ENCODE measurements at regions not wholly inside any gene's neighbourhood (a gene's known extent, or its start where the extent isn't known, plus 50 kb on each side); places are given as distances from the start of the nearest gene placed in this dataset.

DNA sequence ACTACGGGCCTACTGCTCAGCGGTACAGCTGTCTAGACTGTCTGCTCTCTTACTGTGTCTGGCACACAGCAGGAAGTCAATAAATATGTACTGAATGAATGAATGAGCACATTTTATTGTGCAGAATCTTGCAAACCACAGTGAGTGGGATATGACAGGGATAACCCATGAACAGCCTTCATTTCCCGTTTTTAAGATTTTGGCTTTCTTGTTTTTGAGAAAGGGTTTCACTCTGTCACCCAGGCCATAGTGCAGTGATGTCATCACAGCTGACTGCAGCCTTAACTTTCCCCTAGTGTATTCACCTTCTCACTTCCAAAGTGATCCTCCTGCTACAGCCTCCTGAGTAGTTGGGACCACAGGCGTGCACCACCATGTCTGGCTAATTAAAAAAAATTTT lies 203.1 kb downstream of the AEBP2 start:
- no peaks in the 10 kb centered on the region for H3K9me3 ChIP-seq (ENCODE audit: control insufficient read depth, insufficient read depth, low read length)
- no peak for DNase-seq (ENCODE audit: low read depth in 4 of 6, low spot score in 6 of 6)
- H3K36me3 ChIP-seq (ENCODE audit: control insufficient read depth, insufficient read depth, low read length): no peaks in the 10 kb centered on the region
- WGBS (ENCODE audit: insufficient coverage): 87% methylated on average over 2 of the region's 4 CpGs
- no peak overlapping the region for H3K4me3 ChIP-seq (ENCODE audit: low read depth, low read length)
- H3K27me3 ChIP-seq (ENCODE audit: control insufficient read depth, insufficient read depth, low read length): no peaks in the 10 kb centered on the region
- no peaks in the 10 kb centered on the region for H3K4me1 ChIP-seq (ENCODE audit: control insufficient read depth, insufficient read depth, low read length)
- H3K27ac ChIP-seq (ENCODE audit: low read depth, low read length): no peak overlapping the region

DNA sequence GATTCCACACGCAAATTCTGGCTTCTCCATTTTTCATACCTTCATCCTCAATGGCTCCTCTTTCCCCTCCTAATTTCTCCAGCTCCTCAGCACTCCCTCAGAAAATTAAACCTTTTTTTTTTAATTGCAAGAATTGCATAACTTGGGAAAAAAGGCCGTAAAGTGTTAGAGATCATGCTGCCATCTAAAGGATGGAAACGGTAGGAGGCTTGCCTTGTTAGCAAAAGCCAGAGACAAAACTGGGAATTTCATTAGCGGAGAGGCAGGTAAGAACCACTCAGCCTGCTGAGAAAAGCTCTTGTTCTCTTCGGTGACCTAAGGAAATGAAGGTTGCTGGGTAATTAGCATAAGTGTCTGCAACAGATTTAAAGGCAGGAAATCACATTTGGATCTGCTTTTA lies 204.3 kb downstream of the AEBP2 start:
- Histone ChIP-seq H3K4me1 (ENCODE audit: control insufficient read depth, insufficient read depth, low read length) (no peaks in the 10 kb centered on the region), H3K9me3 (ENCODE audit: control insufficient read depth, insufficient read depth, low read length) (no peaks in the 10 kb centered on the region), H3K36me3 (ENCODE audit: control insufficient read depth, insufficient read depth, low read length) (no peaks in the 10 kb centered on the region), H3K27ac (ENCODE audit: low read depth, low read length) (no peak overlapping the region), H3K27me3 (ENCODE audit: control insufficient read depth, insufficient read depth, low read length) (no peaks in the 10 kb centered on the region), H3K4me3 (ENCODE audit: low read depth, low read length) (no peak overlapping the region)
- 4% methylated on average over 4 of the region's 5 CpGs for WGBS (ENCODE audit: insufficient coverage)
- DNase-seq (ENCODE audit: low read depth in 4 of 6, low spot score in 6 of 6): peak in 5 of 6 donors; percentile 28 to 91 (median 37)

DNA sequence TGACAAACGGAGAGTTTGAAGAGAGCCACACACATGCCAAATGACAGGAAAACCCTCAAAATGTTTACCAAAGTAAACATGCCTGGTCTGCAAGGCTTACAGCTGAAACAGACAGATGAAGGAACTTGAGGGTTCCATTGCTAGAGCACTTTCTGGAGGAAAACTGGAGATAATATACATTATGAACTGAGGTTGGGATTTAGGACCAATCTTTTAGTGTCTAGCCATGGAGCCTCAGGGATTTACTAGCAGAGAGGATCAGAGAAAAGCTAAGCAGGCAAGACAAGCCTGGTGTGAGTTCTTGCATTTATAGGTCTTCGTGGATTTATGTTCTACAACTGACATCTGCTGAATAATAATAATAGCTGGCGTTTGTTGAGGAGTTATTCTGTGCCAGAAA lies 205.3 kb downstream of the AEBP2 start:
- no peaks in the 10 kb centered on the region for H3K27me3 ChIP-seq (ENCODE audit: control insufficient read depth, insufficient read depth, low read length)
- no peak overlapping the region for H3K27ac ChIP-seq (ENCODE audit: low read depth, low read length)
- H3K4me3 ChIP-seq (ENCODE audit: low read depth, low read length): no peak overlapping the region
- H3K36me3 ChIP-seq (ENCODE audit: control insufficient read depth, insufficient read depth, low read length): no peaks in the 10 kb centered on the region
- H3K9me3 ChIP-seq (ENCODE audit: control insufficient read depth, insufficient read depth, low read length): no peaks in the 10 kb centered on the region
- 40% methylated on average over 1 of the region's 3 CpGs for WGBS (ENCODE audit: insufficient coverage)
- no peak for DNase-seq (ENCODE audit: low read depth in 4 of 6, low spot score in 6 of 6)
- H3K4me1 ChIP-seq (ENCODE audit: control insufficient read depth, insufficient read depth, low read length): no peaks in the 10 kb centered on the region

DNA sequence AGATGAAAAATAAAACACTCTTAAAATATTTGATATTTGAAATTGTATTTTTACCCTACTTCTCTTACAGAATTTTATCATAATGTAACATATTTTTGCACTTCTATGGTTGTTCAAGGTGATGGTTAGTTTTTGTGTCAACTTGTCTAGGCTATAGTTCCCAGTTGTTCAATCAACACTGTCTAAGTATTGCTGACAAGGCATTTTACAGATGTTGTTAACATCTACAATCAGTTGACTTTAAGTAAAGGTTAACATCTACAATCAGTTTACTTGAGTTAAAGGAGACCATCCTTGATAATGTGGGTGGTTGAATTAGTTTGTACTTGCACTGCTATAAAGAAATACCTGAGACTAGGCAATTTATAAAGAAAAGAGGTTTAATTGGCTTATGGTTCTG lies 206.5 kb downstream of the AEBP2 start:
- H3K4me1 ChIP-seq (ENCODE audit: control insufficient read depth, insufficient read depth, low read length): no peaks in the 10 kb centered on the region
- no peak for DNase-seq (ENCODE audit: low read depth in 4 of 6, low spot score in 6 of 6)
- H3K27me3 ChIP-seq (ENCODE audit: control insufficient read depth, insufficient read depth, low read length): no peaks in the 10 kb centered on the region

DNA sequence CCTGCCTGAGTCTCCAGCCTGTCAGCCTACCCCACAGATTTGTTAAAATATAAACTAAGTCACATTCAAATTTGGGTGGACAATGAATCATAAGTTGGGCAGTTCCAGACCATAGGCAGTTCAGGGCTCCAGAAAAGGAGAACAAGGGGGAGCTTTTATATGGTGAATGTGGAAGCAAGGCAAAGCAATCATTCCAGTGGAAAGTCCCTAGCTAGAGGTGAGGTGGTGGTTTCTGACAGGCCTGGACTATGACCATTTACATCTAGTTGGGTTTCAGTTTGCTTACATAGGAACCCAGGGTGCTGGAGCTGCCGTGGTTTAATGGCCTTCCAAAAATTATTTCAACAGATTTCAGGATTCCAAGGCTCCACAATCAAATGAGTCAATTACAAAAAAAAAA lies 207.3 kb downstream of the AEBP2 start:
- H3K9me3 ChIP-seq (ENCODE audit: control insufficient read depth, insufficient read depth, low read length): no peaks in the 10 kb centered on the region

More for the DNA sequence above, 206.5 kb downstream of the AEBP2 start:
- Histone ChIP-seq H3K4me3 (ENCODE audit: low read depth, low read length) (no peak overlapping the region), H3K27ac (ENCODE audit: low read depth, low read length) (no peak overlapping the region), H3K9me3 (ENCODE audit: control insufficient read depth, insufficient read depth, low read length) (no peaks in the 10 kb centered on the region), H3K36me3 (ENCODE audit: control insufficient read depth, insufficient read depth, low read length) (no peaks in the 10 kb centered on the region)

DNA sequence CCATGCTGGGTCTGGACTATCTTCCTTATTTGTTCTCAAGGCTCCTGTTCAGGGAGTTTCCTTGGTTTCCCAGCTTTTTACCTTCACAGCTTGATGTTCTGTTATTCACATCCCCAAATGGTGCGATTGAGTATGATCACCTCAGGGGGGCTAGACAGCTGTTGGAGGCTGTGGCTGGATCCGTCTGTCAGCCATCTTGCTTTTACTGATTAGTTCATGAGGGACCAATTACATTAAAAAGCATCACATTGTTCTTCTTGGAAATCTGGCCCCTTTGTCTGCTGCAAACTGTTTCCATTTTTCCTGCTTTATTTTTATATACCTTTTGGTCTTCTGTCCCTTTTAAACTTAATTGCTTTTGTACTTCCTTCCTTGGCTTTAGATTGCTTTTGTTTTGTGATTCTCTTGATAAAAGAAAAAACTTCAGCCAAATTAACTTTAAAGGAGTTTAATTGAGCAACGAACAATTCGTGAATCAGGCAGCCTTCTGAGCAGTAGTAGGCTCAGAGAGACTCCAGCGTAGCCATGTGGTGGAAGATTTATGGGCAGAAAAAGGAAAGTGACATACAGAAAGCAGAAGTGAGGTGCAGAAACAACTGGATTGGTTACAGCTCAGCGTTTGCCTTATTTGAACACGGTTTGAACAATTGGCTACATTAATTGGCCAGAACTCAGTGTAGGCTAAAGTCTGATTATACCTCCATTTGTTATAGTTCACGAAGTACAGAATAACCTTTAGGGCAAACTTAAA lies 208.7 kb downstream of the AEBP2 start:
- no peaks in the 10 kb centered on the region for H3K9me3 ChIP-seq (ENCODE audit: control insufficient read depth, insufficient read depth, low read length)
- no peaks in the 10 kb centered on the region for H3K4me1 ChIP-seq (ENCODE audit: control insufficient read depth, insufficient read depth, low read length)
- H3K27me3 ChIP-seq (ENCODE audit: control insufficient read depth, insufficient read depth, low read length): no peaks in the 10 kb centered on the region
- no peaks in the 10 kb centered on the region for H3K36me3 ChIP-seq (ENCODE audit: control insufficient read depth, insufficient read depth, low read length)
- no peak overlapping the region for H3K4me3 ChIP-seq (ENCODE audit: low read depth, low read length)
- no peak overlapping the region for H3K27ac ChIP-seq (ENCODE audit: low read depth, low read length)
- WGBS (ENCODE audit: insufficient coverage): 59% methylated on average over 5 of the region's 8 CpGs
- DNase-seq (ENCODE audit: low read depth in 4 of 6, low spot score in 6 of 6): peak in 1 of 6 donors; percentile 65

More for the DNA sequence above, 207.3 kb downstream of the AEBP2 start:
- WGBS (ENCODE audit: insufficient coverage): 100% methylated on average over 1 of the region's 1 CpG
- H3K27me3 ChIP-seq (ENCODE audit: control insufficient read depth, insufficient read depth, low read length): no peaks in the 10 kb centered on the region
- H3K4me3 ChIP-seq (ENCODE audit: low read depth, low read length): no peak overlapping the region
- H3K4me1 ChIP-seq (ENCODE audit: control insufficient read depth, insufficient read depth, low read length): no peaks in the 10 kb centered on the region
- no peak for DNase-seq (ENCODE audit: low read depth in 4 of 6, low spot score in 6 of 6)
- H3K27ac ChIP-seq (ENCODE audit: low read depth, low read length): no peak overlapping the region
- no peaks in the 10 kb centered on the region for H3K36me3 ChIP-seq (ENCODE audit: control insufficient read depth, insufficient read depth, low read length)

DNA sequence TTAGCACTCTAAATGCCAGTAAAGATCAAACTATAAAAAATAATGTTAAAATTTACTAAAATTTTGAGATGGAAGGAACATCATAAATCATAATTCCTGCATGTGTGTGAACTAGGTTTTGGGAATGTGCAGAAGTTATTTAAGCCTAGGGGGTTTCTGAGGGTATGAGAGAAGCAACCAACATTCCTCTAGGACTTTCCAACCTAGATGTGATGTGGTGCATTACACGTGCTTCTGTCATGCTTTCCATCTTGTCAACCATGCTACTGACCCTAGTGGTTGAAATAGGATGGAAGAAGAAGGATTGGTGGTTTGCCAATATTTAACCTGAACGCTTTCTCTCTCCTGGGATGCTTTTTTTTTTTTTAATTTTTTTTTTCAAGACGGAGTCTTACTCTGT lies 209.3 kb downstream of the AEBP2 start:
- WGBS (ENCODE audit: insufficient coverage): 90% methylated on average over 2 of the region's 3 CpGs
- no peaks in the 10 kb centered on the region for H3K9me3 ChIP-seq (ENCODE audit: control insufficient read depth, insufficient read depth, low read length)
- H3K4me1 ChIP-seq (ENCODE audit: control insufficient read depth, insufficient read depth, low read length): no peaks in the 10 kb centered on the region
- no peaks in the 10 kb centered on the region for H3K36me3 ChIP-seq (ENCODE audit: control insufficient read depth, insufficient read depth, low read length)
- H3K27me3 ChIP-seq (ENCODE audit: control insufficient read depth, insufficient read depth, low read length): no peaks in the 10 kb centered on the region
- H3K4me3 ChIP-seq (ENCODE audit: low read depth, low read length): no peak overlapping the region
- H3K27ac ChIP-seq (ENCODE audit: low read depth, low read length): no peak overlapping the region
- no peak for DNase-seq (ENCODE audit: low read depth in 4 of 6, low spot score in 6 of 6)

DNA sequence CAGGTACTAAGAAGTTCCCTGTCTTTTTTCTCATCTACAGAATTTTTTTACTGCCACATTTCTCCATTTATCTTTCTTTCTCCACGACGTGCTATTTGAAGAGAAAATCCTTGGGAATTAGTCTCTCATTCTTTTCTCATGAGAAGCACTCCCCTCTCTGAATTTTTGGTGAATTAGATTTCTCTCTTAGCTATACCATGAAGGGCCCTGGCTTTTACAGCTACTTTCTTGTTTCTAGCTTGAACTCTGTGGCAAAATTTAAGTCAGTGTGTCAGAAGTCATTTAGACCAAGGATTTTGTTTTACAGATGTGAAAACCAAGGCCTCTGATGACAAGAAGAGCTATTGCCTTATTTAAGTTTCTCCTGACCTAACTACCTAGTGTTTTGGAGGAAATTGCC lies 213.1 kb downstream of the AEBP2 start:
- no peak overlapping the region for H3K4me3 ChIP-seq (ENCODE audit: low read depth, low read length)
- no CpG with 5 or more reads among the region's 2 CpGs for WGBS (ENCODE audit: insufficient coverage)

DNA sequence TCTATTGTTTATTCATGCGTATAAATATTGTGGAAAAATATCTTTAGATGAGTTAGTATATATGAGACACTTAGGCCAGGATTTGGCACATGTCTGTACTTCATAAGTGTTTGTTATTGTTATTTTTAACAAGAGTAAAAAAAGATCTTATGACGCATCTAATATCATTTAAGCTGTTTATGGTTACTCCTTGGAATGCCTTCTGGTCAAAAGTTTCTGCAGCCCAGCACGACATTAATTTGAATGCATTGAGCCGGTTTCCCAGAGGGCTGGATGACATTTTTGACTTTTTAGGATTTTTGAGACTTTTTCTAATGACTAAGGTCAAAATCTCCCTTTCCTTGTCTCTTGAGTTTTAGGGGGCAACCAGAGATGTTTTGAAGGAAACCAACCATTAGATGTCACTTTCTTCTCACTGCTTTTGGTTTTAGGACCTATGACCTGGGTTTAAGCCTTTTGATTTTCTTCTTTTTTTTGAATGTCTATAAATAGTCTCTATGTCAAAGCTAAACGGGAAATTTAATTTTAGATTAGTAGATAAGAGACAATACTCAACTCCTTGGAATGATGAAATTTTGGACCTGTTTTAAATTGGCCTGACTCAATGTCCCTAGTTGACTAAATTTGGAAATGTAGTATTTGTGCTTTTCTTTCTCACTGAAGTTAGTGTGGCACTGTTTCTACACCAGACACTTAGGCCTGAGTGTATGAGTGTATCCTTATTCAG lies 215.5 kb downstream of the AEBP2 start:
- no peak overlapping the region for H3K4me3 ChIP-seq (ENCODE audit: low read depth, low read length)
- H3K27me3 ChIP-seq (ENCODE audit: control insufficient read depth, insufficient read depth, low read length): no peaks in the 10 kb centered on the region
- H3K36me3 ChIP-seq (ENCODE audit: control insufficient read depth, insufficient read depth, low read length): no peaks in the 10 kb centered on the region
- no peaks in the 10 kb centered on the region for H3K9me3 ChIP-seq (ENCODE audit: control insufficient read depth, insufficient read depth, low read length)
- no CpG with 5 or more reads among the region's 5 CpGs for WGBS (ENCODE audit: insufficient coverage)
- H3K4me1 ChIP-seq (ENCODE audit: control insufficient read depth, insufficient read depth, low read length): no peaks in the 10 kb centered on the region
- no peak overlapping the region for H3K27ac ChIP-seq (ENCODE audit: low read depth, low read length)
- DNase-seq (ENCODE audit: low read depth in 4 of 6, low spot score in 6 of 6): no peak

More for the DNA sequence above, 213.1 kb downstream of the AEBP2 start:
- H3K9me3 ChIP-seq (ENCODE audit: control insufficient read depth, insufficient read depth, low read length): no peaks in the 10 kb centered on the region
- H3K36me3 ChIP-seq (ENCODE audit: control insufficient read depth, insufficient read depth, low read length): no peaks in the 10 kb centered on the region
- no peaks in the 10 kb centered on the region for H3K4me1 ChIP-seq (ENCODE audit: control insufficient read depth, insufficient read depth, low read length)
- H3K27ac ChIP-seq (ENCODE audit: low read depth, low read length): no peak overlapping the region
- H3K27me3 ChIP-seq (ENCODE audit: control insufficient read depth, insufficient read depth, low read length): no peaks in the 10 kb centered on the region
- no peak for DNase-seq (ENCODE audit: low read depth in 4 of 6, low spot score in 6 of 6)

Data from spinal cord (tissue), 9 donors.